ENCODE measurements at regions not wholly inside any gene's neighbourhood (a gene's known extent, or its start where the extent isn't known, plus 50 kb on each side); places are given as distances from the start of the nearest gene placed in this dataset.

DNA sequence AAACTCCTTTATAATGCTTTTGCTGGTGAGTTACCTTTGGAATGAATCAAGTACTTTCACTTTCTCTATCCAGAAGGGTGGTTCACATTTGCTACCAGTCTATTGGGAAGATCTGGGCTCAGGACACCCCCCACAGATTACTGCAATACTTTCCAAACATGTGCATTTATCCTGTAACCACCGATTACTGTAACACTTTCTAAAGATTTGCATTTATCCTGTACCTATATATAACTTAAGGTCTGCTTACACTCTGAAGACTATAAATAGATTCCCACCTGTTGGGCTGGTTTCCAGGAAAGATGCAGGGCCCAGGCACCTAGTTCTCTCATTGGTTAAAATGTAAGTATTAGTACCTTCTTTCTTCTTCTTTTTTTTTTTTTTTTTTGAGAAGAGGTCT is 113.0 kb upstream of the NEDD4L start:
- in situ Hi-C loops (cut with MboI; ENCODE audit: low sequenced_read_pairs, unreplicated experiment): no loop called here
- TF ChIP-seq, protein P1, sequence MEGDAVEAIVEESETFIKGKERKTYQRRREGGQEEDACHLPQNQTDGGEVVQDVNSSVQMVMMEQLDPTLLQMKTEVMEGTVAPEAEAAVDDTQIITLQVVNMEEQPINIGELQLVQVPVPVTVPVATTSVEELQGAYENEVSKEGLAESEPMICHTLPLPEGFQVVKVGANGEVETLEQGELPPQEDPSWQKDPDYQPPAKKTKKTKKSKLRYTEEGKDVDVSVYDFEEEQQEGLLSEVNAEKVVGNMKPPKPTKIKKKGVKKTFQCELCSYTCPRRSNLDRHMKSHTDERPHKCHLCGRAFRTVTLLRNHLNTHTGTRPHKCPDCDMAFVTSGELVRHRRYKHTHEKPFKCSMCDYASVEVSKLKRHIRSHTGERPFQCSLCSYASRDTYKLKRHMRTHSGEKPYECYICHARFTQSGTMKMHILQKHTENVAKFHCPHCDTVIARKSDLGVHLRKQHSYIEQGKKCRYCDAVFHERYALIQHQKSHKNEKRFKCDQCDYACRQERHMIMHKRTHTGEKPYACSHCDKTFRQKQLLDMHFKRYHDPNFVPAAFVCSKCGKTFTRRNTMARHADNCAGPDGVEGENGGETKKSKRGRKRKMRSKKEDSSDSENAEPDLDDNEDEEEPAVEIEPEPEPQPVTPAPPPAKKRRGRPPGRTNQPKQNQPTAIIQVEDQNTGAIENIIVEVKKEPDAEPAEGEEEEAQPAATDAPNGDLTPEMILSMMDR (IDR thresholded peaks at IDR 0.05; ENCODE audit: borderline replicate concordance, control extremely low read depth, extremely low read depth, insufficient read depth, missing control alignments): no peak
- DNase-seq (ENCODE audit: low spot score): no peak

DNA sequence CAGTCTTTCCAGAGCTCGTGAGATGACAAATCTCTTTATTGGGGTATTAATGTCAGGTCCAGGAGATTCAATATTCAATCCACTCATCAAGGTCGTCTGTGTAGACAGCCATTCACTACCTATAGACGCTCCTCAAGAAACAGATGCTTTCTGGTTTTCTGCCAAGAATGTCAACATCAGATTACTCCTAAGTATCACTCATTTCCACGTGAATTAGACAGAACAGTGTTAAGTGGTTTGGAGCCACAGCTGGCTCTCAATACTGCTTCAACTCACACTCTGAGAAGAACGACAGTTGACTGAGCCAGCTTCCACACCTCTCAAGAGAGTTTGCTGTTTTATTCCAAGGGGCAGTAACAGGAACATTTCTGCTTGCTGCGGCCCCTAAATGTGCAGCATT is 113.5 kb upstream of the NEDD4L start:
- TF ChIP-seq, protein P1 (IDR thresholded peaks at IDR 0.05; ENCODE audit: borderline replicate concordance, control extremely low read depth, extremely low read depth, insufficient read depth, missing control alignments): no peak
- DNase-seq (ENCODE audit: low spot score): no peak
- in situ Hi-C loops (cut with MboI; ENCODE audit: low sequenced_read_pairs, unreplicated experiment): no loop called here

DNA sequence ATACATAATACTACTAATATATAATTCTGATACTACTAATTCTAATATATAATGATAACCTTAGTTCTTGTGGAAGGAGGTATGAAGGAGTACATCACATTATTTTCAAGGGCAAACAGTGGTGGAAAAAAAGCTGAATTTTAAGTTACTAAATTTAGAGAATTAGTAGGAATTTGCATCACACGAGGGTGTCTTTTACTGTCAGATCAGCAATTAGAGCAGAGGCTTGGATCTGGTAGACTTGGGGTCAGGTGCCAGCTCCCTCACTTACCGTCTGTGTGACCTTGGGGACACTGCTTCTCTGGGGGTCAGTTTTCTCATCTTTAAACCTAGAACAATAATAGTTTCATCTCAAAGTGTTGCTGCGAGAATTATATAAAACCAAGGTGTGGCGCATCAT is 114.1 kb upstream of the NEDD4L start:
- TF ChIP-seq, protein P1 (IDR thresholded peaks at IDR 0.05; ENCODE audit: borderline replicate concordance, control extremely low read depth, extremely low read depth, insufficient read depth, missing control alignments): no peak
- in situ Hi-C loops (cut with MboI; ENCODE audit: low sequenced_read_pairs, unreplicated experiment): no loop called here
- no peak for DNase-seq (ENCODE audit: low spot score)

DNA sequence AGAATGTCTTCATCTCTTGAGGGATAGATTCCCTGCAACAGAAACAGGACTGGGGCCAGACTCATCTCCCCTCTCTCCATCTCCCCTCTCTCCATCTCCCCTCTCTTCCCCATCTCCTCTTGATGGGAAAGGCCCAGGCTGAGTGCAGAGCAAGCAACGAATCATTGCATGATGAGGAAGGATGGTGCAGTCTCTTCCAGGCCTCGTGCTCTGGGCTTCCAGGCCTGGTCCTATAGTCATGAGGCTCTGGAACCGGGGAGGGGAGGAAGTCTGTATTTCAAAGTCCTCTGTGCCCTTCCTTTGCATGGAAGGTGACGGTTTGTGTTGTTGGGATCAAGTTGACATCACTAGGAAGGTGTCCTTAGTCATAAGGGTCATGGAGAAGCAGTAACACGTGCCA is 115.6 kb upstream of the NEDD4L start:
- TF ChIP-seq, protein P1 (IDR thresholded peaks at IDR 0.05; ENCODE audit: borderline replicate concordance, control extremely low read depth, extremely low read depth, insufficient read depth, missing control alignments): no peak
- DNase-seq (ENCODE audit: low spot score): no peak
- in situ Hi-C loops (cut with MboI; ENCODE audit: low sequenced_read_pairs, unreplicated experiment): no loop called here

DNA sequence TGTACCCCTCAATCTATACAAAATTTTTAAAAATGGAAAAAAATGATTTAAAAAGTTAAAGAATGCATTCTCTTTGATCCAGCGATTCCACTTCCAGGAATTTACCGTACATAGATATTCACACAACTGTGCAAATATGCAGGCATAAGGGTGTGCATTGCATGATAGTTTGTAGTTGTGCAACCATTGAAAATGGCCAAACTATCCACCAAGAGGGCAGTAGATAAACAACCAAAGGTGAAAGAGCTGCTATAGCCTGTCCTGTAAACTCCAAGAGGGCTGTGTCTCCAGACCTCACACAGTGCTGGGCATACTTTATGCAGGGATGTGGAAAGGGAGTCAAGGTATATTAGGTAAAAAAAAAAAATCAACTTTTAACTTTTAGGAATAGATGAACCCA is 116.5 kb upstream of the NEDD4L start:
- no peak for DNase-seq (ENCODE audit: low spot score)
- TF ChIP-seq, protein P1 (IDR thresholded peaks at IDR 0.05; ENCODE audit: borderline replicate concordance, control extremely low read depth, extremely low read depth, insufficient read depth, missing control alignments): no peak
- in situ Hi-C loops (cut with MboI; ENCODE audit: low sequenced_read_pairs, unreplicated experiment): no loop called here

DNA sequence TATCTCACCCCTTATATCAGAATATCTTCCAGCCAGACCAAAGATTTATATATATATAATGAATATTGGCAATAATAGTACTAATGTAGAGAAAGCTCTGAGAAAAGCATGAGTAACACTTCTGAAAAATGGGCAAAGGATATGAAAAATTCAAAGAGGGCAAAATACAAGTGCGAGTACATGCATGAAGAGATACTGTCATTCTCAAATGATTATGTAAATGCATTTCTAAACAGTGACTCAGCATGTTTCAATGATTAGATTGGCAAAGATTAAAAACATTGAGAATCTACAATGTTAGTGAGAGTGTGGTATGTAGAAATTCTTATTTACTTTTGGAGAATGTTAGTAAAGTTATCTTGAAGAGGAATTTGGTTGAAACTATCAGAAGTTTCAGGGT is 118.3 kb upstream of the NEDD4L start:
- TF ChIP-seq, protein P1 (IDR thresholded peaks at IDR 0.05; ENCODE audit: borderline replicate concordance, control extremely low read depth, extremely low read depth, insufficient read depth, missing control alignments): no peak
- in situ Hi-C loops (cut with MboI; ENCODE audit: low sequenced_read_pairs, unreplicated experiment): no loop called here
- DNase-seq (ENCODE audit: low spot score): no peak

DNA sequence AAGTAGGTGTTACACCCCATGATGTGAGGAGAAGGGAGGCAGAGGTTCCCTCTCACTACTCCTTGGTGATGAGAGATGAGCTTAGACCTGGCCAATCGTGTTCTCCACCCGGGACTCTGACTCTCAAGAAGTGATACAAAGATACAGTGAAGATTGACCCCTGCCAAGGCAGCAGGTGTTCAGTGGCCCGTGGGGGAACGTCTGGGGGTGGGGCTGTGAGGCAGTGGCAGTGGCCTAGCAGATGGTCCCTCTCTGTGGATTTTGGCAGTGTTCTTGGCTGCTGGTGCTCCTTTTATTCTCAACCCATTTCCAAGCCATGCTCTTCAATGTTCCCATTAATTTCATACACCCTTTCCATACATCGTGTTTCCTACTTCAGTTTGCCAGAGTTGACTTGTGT is 120.4 kb upstream of the NEDD4L start:
- in situ Hi-C loops (cut with MboI; ENCODE audit: low sequenced_read_pairs, unreplicated experiment): no loop called here
- TF ChIP-seq, protein P1 (IDR thresholded peaks at IDR 0.05; ENCODE audit: borderline replicate concordance, control extremely low read depth, extremely low read depth, insufficient read depth, missing control alignments): no peak
- DNase-seq (ENCODE audit: low spot score): no peak
